GM12878 (cell line): ENCODE measurements at regions not wholly inside any gene's neighbourhood (a gene's known extent, or its start where the extent isn't known, plus 50 kb on each side); places are given as distances from the start of the nearest gene placed in this dataset.

Source experiments
- ATAC-seq: fragments of 200-7000 bp; cut with Tn5 transposase; 3 replicates; pipeline ENCODE4 v1.9.1; 2020; ENCODE audit warnings: mild to moderate bottlenecking, moderate library complexity
- BruUV-seq: library from RNA; stranded (reverse); fragments of 400-500 nt; replicated peaks from 2 replicates; lab custom pipeline; 2021; lab: Mats Ljungman, UMichigan
- CTCF ChIA-PET: fragments of 300-600 bp; sonication (Branson Sonifier 250); formaldehyde crosslinking; extraction: SDS; loops from one replicate; lab custom pipeline; 2021; ENCODE audit warnings: inconsistent platforms; lab: Yijun Ruan, JAX
- POLR2A ChIA-PET: fragments of 350-600 bp; formaldehyde crosslinking; extraction: SDS; loops from one replicate; lab custom pipeline; 2021; ENCODE audit warnings: inconsistent platforms; lab: Charles Lee
- RAD21 ChIA-PET: fragments of 300-600 bp; sonication (Branson Sonifier 250); formaldehyde crosslinking; loops from one replicate; lab custom pipeline; 2023; ENCODE audit warnings: antibody characterized with exemption; ENCODE audit not compliant: unreplicated experiment; lab: Charles Lee
- SMC1A ChIA-PET: fragments of 300-600 bp; sonication (Branson Sonifier 250); formaldehyde crosslinking; loops from one replicate; lab custom pipeline; 2023; ENCODE audit not compliant: unreplicated experiment, uncharacterized antibody; lab: Charles Lee
- DNase-seq: peaks from one replicate; pipeline ENCODE4 v3.0.0-alpha.2; 2011; ENCODE audit warnings: low read depth, low spot score
- FAIRE-seq: peaks from 3 replicates; lab custom pipeline; 2011; peaks lifted over from hg19 to GRCh38; lab: Jason Lieb, UNC
- H2AFZ ChIP-seq: 2 replicates; pipeline ENCODE4 v1.6.0; 2011; ENCODE audit warnings: low read depth, low read length, control low read depth; ENCODE audit not compliant: control insufficient read depth
- H3K27ac ChIP-seq: 2 replicates; pipeline ENCODE4 v1.5.1; 2011; ENCODE audit warnings: control low read depth; ENCODE audit not compliant: control insufficient read depth, insufficient read depth
- H3K27me3 ChIP-seq, 2 experiments: replicated peaks in 1 of 2; 2 replicates each; pipeline versions ENCODE4 v1.6.0 to v1.6.1; 2011; ENCODE audit warnings: low read length in 1 of 2; ENCODE audit not compliant: control insufficient read depth in 2 of 2, insufficient read depth in 2 of 2
- H3K36me3 ChIP-seq, 2 experiments: 2 replicates each; pipeline ENCODE4 v1.5.1; 2011; ENCODE audit warnings: low read length in 1 of 2; ENCODE audit not compliant: control insufficient read depth in 2 of 2, insufficient read depth in 2 of 2
- H3K4me1 ChIP-seq: 2 replicates; pipeline ENCODE4 v1.6.1; 2011; ENCODE audit warnings: mild to moderate bottlenecking, low read length, moderate library complexity, mixed read lengths; ENCODE audit not compliant: control insufficient read depth, insufficient read depth
- H3K4me2 ChIP-seq: 2 replicates; pipeline ENCODE4 v1.6.0; 2011; ENCODE audit warnings: control low read depth; ENCODE audit not compliant: control insufficient read depth, insufficient read depth
- H3K4me3 ChIP-seq: fragments of 200-600 bp; sonication (generic); 2 replicates; pipeline ENCODE4 v1.5.1; 2016
- H3K79me2 ChIP-seq: 2 replicates; pipeline ENCODE4 v1.6.0; 2011; ENCODE audit warnings: low read length; ENCODE audit not compliant: control insufficient read depth, insufficient read depth
- H3K9ac ChIP-seq: 2 replicates; pipeline ENCODE4 v1.8.0; 2011; ENCODE audit warnings: low read length, control low read depth, mixed read lengths; ENCODE audit not compliant: control insufficient read depth, insufficient read depth
- H3K9me3 ChIP-seq: replicated peaks from 3 replicates; pipeline ENCODE4 v1.5.1; 2011; ENCODE audit warnings: mild to moderate bottlenecking, low read length; ENCODE audit not compliant: control insufficient read depth, insufficient read depth
- H4K20me1 ChIP-seq: 2 replicates; pipeline ENCODE4 v1.6.0; 2011; ENCODE audit not compliant: control insufficient read depth, insufficient read depth
- MXI1 ChIP-seq: fragments of 150-350 bp; IDR thresholded peaks from 2 replicates; pipeline ENCODE4 v1.6.1; 2011; ENCODE audit warnings: low read depth, mild to moderate bottlenecking, inconsistent platforms, low read length, improper control_type of control experiment
- NBN ChIP-seq: fragments of 450-650 bp; IDR thresholded peaks from 2 replicates; pipeline ENCODE4 v1.6.1; 2016
- PAX8 ChIP-seq: fragments of 450-650 bp; IDR thresholded peaks from 2 replicates; pipeline ENCODE4 v1.6.1; 2017; ENCODE audit warnings: mild to moderate bottlenecking, moderate library complexity
- RAD21 ChIP-seq: IDR thresholded peaks from 2 replicates; pipeline ENCODE4 v1.6.1; 2011; ENCODE audit warnings: mild to moderate bottlenecking, low read depth, low read length, moderate library complexity; ENCODE audit not compliant: insufficient read depth
- SIN3A ChIP-seq: IDR thresholded peaks from 2 replicates; pipeline ENCODE4 v1.6.1; 2012; ENCODE audit warnings: low read depth, low read length, improper control_type of control experiment
- ZBTB4 ChIP-seq: fragments of 450-650 bp; formaldehyde crosslinking; IDR thresholded peaks from 2 replicates; pipeline ENCODE4 v1.4.0; 2022; ENCODE audit warnings: mild to moderate bottlenecking, moderate library complexity
- WGBS: methylation state at CpG from one replicate; pipeline ENCODE4 v1.1.6; 2016; ENCODE audit warnings: low lambda C conversion rate; ENCODE audit not compliant: insufficient replicate concordance, insufficient coverage; ENCODE audit errors: missing lambda C conversion rate; 5-methylcytosine and 5-hydroxymethylcytosine counted together
- in situ Hi-C: fragments of 300-500 bp; cut with MboI; formaldehyde crosslinking; loops from 9 replicates; pipeline ENCODE4 v1.14.3; 2018; ENCODE audit warnings: mixed read lengths
- intact Hi-C: fragments of 100-400 bp; cut with micrococcal nuclease; formaldehyde crosslinking; loops from one replicate; pipeline ENCODE4 v1.14.2; 2022; ENCODE audit not compliant: unreplicated experiment
- TF ChIP-seq, protein P1 (sequence below): IDR thresholded peaks from 2 replicates; pipeline ENCODE4 v1.6.1; 2012; ENCODE audit warnings: mild to moderate bottlenecking, low read depth, low read length

DNA sequence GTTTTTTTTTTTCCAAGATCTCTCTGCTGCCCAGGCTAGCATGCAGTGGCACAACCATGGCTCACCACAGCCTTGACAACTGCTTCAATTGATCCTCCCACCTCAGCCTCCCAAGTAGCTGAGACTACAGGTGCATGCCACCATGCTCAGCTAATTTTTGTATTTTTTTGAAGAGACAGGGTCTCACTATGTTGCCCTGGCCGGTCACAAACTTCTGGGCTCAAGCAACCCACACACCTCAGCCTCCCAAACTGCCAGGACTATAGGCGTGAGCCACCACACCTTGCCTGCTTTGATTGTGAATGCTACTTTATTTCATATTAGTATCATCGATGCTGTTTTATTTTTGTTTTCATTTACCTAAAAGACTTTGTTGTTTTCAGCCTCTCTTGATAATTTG lies 81.5 kb upstream of the GNAZ start:
- Histone ChIP-seq H4K20me1 (no peaks in the 10 kb centered on the region), H3K27me3 (no peaks in the 10 kb centered on the region; a peak in 1 of 4 replicates), H3K36me3 (no peaks in the 10 kb centered on the region), H3K4me3 (no peak overlapping the region), H3K4me2 (no peak overlapping the region), H3K79me2 (no peaks in the 10 kb centered on the region), H3K27ac (no peak overlapping the region), H3K9ac (no peak overlapping the region), H2AFZ (no peak overlapping the region), H3K9me3 (no peaks in the 10 kb centered on the region), H3K4me1 (no peaks in the 10 kb centered on the region)
- TF ChIP-seq, protein P1, sequence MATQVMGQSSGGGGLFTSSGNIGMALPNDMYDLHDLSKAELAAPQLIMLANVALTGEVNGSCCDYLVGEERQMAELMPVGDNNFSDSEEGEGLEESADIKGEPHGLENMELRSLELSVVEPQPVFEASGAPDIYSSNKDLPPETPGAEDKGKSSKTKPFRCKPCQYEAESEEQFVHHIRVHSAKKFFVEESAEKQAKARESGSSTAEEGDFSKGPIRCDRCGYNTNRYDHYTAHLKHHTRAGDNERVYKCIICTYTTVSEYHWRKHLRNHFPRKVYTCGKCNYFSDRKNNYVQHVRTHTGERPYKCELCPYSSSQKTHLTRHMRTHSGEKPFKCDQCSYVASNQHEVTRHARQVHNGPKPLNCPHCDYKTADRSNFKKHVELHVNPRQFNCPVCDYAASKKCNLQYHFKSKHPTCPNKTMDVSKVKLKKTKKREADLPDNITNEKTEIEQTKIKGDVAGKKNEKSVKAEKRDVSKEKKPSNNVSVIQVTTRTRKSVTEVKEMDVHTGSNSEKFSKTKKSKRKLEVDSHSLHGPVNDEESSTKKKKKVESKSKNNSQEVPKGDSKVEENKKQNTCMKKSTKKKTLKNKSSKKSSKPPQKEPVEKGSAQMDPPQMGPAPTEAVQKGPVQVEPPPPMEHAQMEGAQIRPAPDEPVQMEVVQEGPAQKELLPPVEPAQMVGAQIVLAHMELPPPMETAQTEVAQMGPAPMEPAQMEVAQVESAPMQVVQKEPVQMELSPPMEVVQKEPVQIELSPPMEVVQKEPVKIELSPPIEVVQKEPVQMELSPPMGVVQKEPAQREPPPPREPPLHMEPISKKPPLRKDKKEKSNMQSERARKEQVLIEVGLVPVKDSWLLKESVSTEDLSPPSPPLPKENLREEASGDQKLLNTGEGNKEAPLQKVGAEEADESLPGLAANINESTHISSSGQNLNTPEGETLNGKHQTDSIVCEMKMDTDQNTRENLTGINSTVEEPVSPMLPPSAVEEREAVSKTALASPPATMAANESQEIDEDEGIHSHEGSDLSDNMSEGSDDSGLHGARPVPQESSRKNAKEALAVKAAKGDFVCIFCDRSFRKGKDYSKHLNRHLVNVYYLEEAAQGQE = no peak
- TF ChIP-seq RAD21 (no peak), NBN (no peak), ZBTB4 (CRISPR knock-in tag) (no peak), PAX8 (no peak), SIN3A (no peak), MXI1 (no peak)
- RAD21 ChIA-PET = no interaction called here
- DNase-seq = no peak
- intact Hi-C loops = no loop called here
- SMC1A ChIA-PET = interaction anchor here (0.8 kb wide), 1 partner anchor 125 kb away, joined by 3 read pairs; no protein-coding TSS in a partner anchor
- in situ Hi-C loops = no loop called here
- FAIRE-seq = no peak
- ATAC-seq = no peak
- no TSS peak for BruUV-seq
- 11% methylated on average over 3 of the region's 3 CpGs for WGBS
- POLR2A ChIA-PET = no interaction called here
- CTCF ChIA-PET = no interaction called here
